Activated naive CD8-positive, alpha-beta T cell treated with anti-CD3 and anti-CD28 coated beads for 36 hours (primary cell): ENCODE measurements at regions not wholly inside any gene's neighbourhood (a gene's known extent, or its start where the extent isn't known, plus 50 kb on each side); places are given as distances from the start of the nearest gene placed in this dataset.

Experiments used
- DNase-seq: peaks from one replicate; pipeline ENCODE4 v3.0.0; 2021
- H3K27ac Mint-ChIP-seq: one replicate; pipeline ENCODE4 v1.8.0; 2022; ENCODE audit warnings: mild to moderate bottlenecking, moderate library complexity, mixed read lengths
- H3K27me3 Mint-ChIP-seq: one replicate; pipeline ENCODE4 v1.8.0; 2022; ENCODE audit warnings: mild to moderate bottlenecking, mixed read lengths
- H3K36me3 Mint-ChIP-seq: one replicate; pipeline ENCODE4 v1.8.0; 2021; ENCODE audit warnings: mild to moderate bottlenecking, mixed read lengths
- H3K4me1 Mint-ChIP-seq: one replicate; pipeline ENCODE4 v1.8.0; 2021; ENCODE audit warnings: mixed read lengths
- H3K4me3 Mint-ChIP-seq: one replicate; pipeline ENCODE4 v1.8.0; 2022; ENCODE audit warnings: mild to moderate bottlenecking, moderate library complexity, mixed read lengths
- H3K9me3 Mint-ChIP-seq: one replicate; pipeline ENCODE4 v1.8.0; 2022; ENCODE audit warnings: mixed read lengths

GRCh38 chr22:34296461-34296860 lies 376.2 kb upstream of the LARGE1 start:
- no peaks in the 10 kb centered on the region for H3K27me3 Mint-ChIP-seq

DNA sequence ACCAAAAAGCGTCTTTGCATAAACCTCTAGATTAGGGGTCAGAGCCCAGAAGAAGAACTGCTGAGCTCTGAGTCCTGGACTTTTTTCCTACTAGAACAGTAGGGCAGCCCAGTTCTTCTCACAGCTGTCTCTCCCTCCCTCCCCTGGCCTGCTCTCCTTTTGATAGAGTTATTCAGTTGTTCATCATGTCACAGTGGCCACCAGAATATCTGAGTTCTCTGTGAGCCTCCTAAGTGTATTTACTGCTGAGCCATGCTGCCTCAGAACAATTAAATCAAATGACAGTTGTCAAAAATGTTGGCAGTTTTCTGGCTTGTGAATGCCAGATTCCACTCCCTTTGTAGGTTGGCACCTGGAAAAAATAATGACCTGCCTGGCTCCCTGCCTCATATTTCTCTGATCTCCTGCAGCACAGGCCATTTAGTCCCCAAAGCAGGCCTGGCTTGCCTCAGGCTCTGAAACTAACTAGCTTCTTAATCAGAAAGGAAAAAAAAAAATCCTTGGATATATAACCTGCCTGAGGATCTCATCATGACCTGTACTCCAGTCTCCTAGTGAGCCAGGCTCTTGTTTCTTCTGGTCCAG lies 377.4 kb upstream of the LARGE1 start:
- no peak overlapping the region for H3K4me3 Mint-ChIP-seq
- H3K4me1 Mint-ChIP-seq = no peaks in the 10 kb centered on the region
- no peaks in the 10 kb centered on the region for H3K36me3 Mint-ChIP-seq
- no peak overlapping the region for H3K27ac Mint-ChIP-seq
- no peaks in the 10 kb centered on the region for H3K9me3 Mint-ChIP-seq
- DNase-seq = no peak
- no peaks in the 10 kb centered on the region for H3K27me3 Mint-ChIP-seq

More at GRCh38 chr22:34296461-34296860, 376.2 kb upstream of the LARGE1 start:
- Mint-ChIP-seq H3K9me3 (no peaks in the 10 kb centered on the region), H3K27ac (no peak overlapping the region), H3K4me1 (no peaks in the 10 kb centered on the region), H3K4me3 (no peak overlapping the region), H3K36me3 (no peaks in the 10 kb centered on the region)
- no peak for DNase-seq

DNA sequence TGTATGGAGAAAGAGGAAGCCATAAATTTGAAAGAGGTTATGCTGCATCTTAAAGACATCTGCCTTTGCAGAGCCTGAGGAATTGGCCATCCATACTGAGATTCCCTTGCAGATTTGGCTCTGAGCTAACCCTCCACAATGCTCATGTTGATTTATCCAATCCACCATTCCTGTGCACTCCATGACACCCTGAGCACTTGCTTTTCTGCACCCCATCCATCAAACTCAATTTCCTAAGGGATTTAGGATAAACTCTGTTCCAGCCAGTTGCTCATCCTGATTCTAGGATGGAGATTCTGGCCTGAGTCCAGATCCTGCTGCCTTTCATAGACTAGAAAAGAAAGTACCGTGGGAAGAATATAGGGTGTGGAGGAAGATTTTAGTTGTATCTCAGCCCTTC lies 379.2 kb upstream of the LARGE1 start:
- no peaks in the 10 kb centered on the region for H3K36me3 Mint-ChIP-seq
- no peak for DNase-seq
- H3K27me3 Mint-ChIP-seq = no peaks in the 10 kb centered on the region
- no peaks in the 10 kb centered on the region for H3K9me3 Mint-ChIP-seq
- H3K4me3 Mint-ChIP-seq = no peak overlapping the region
- H3K27ac Mint-ChIP-seq = no peak overlapping the region
- no peaks in the 10 kb centered on the region for H3K4me1 Mint-ChIP-seq

DNA sequence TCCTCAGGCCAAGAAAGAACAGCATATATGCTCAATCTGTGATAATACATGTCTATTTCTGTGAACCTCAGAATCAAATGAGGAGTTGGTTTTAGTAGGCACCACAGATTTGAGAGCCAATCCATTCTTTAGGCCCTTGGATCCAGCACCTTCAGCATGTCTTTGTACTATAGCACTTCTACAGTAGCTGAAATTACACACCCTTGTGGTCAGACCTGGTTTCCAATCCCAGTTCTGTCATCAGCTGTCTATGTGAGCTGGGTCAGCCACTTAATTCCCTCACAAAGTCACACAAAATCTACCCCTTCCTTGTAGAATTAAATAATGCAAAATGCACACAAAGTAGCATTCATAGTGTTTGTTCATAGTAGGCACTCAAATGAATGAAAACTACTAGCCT lies 381.3 kb upstream of the LARGE1 start:
- Mint-ChIP-seq H3K36me3 (no peaks in the 10 kb centered on the region), H3K27ac (no peak overlapping the region), H3K4me1 (no peaks in the 10 kb centered on the region), H3K27me3 (no peaks in the 10 kb centered on the region), H3K9me3 (no peaks in the 10 kb centered on the region), H3K4me3 (no peak overlapping the region)
- no peak for DNase-seq

DNA sequence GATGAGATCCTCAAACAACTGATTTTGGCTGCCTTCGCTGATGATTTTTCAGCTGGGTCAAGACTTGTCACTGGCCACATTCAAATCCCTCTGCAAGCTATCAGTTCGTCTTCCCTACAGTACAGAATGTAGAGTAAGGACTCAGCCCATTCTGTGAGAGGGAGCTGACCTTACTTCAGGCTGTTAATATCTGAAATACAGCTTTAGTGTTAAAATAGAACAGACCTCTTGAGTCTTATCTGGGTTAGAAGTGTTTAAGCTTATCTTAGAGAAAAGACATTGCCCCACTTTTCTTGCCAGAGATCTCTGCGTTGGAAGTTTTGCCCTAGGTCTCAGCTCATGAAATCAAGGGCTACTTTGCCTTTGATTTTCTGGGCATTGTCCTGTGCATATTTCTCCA lies 383.4 kb upstream of the LARGE1 start:
- no peak overlapping the region for H3K4me3 Mint-ChIP-seq
- no peak for DNase-seq
- no peaks in the 10 kb centered on the region for H3K36me3 Mint-ChIP-seq
- H3K27me3 Mint-ChIP-seq = no peaks in the 10 kb centered on the region
- peaks cover 2% of the 10 kb centered on the region for H3K9me3 Mint-ChIP-seq
- no peaks in the 10 kb centered on the region for H3K4me1 Mint-ChIP-seq
- no peak overlapping the region for H3K27ac Mint-ChIP-seq

- no peaks in the 10 kb centered on the region for H3K27me3 Mint-ChIP-seq
- H3K9me3 Mint-ChIP-seq = peaks cover 2% of the 10 kb centered on the region
- no peak overlapping the region for H3K27ac Mint-ChIP-seq
- H3K4me1 Mint-ChIP-seq = no peaks in the 10 kb centered on the region
- no peak for DNase-seq
- H3K36me3 Mint-ChIP-seq = no peaks in the 10 kb centered on the region
- no peak overlapping the region for H3K4me3 Mint-ChIP-seq
Measured at GRCh38 chr22:34306361-34306760, 386.1 kb upstream of the LARGE1 start.

GRCh38 chr22:34308101-34308500 lies 387.8 kb upstream of the LARGE1 start:
- H3K27me3 Mint-ChIP-seq = no peaks in the 10 kb centered on the region
- H3K4me3 Mint-ChIP-seq = no peak overlapping the region
- no peak overlapping the region for H3K27ac Mint-ChIP-seq
- H3K4me1 Mint-ChIP-seq = no peaks in the 10 kb centered on the region
- no peaks in the 10 kb centered on the region for H3K36me3 Mint-ChIP-seq
- DNase-seq = no peak
- peaks cover 2% of the 10 kb centered on the region for H3K9me3 Mint-ChIP-seq

GRCh38 chr22:34319346-34319745 lies 399.1 kb upstream of the LARGE1 start:
- H3K27me3 Mint-ChIP-seq = peaks cover 1% of the 10 kb centered on the region
- H3K4me3 Mint-ChIP-seq = no peak overlapping the region

DNA sequence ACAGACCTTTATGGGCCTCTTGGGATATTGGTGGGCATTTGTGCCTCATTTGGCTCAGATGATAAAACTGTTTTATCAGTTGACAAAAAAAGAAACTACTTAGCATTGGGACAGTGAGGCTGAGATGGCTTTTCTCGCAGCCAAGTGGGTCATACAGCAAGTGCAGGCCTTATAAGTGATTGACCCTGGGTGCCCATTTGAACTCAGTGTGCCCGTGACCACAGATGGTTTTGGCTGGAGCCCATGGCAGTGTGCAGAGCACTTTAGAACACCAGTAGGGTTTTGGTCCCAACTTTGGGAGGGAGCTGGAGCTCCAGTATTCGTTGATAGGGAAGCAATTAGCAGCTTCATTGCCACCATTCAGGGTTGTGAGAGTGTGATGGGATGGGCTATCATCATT lies 404.5 kb upstream of the LARGE1 start:
- no peak overlapping the region for H3K4me3 Mint-ChIP-seq
- H3K4me1 Mint-ChIP-seq = no peaks in the 10 kb centered on the region
- no peaks in the 10 kb centered on the region for H3K27me3 Mint-ChIP-seq
- H3K27ac Mint-ChIP-seq = no peak overlapping the region
- no peaks in the 10 kb centered on the region for H3K9me3 Mint-ChIP-seq
- DNase-seq = no peak
- no peaks in the 10 kb centered on the region for H3K36me3 Mint-ChIP-seq

More at GRCh38 chr22:34319346-34319745, 399.1 kb upstream of the LARGE1 start:
- Mint-ChIP-seq H3K27ac (no peak overlapping the region), H3K36me3 (no peaks in the 10 kb centered on the region), H3K9me3 (peaks cover 3% of the 10 kb centered on the region), H3K4me1 (no peaks in the 10 kb centered on the region)
- no peak for DNase-seq

- Mint-ChIP-seq H3K36me3 (no peaks in the 10 kb centered on the region), H3K4me3 (no peak overlapping the region), H3K27ac (no peak overlapping the region), H3K27me3 (no peaks in the 10 kb centered on the region), H3K9me3 (no peaks in the 10 kb centered on the region), H3K4me1 (no peaks in the 10 kb centered on the region)
- DNase-seq = no peak
Measured at GRCh38 chr22:34326901-34327300, 406.6 kb upstream of the LARGE1 start.

- no peak for DNase-seq
- Mint-ChIP-seq H3K27ac (no peak overlapping the region), H3K4me1 (no peaks in the 10 kb centered on the region), H3K27me3 (peaks cover 3% of the 10 kb centered on the region), H3K36me3 (no peaks in the 10 kb centered on the region), H3K4me3 (no peak overlapping the region), H3K9me3 (peaks cover 3% of the 10 kb centered on the region)
Measured at GRCh38 chr22:34330432-34330831, 410.2 kb upstream of the LARGE1 start.

DNA sequence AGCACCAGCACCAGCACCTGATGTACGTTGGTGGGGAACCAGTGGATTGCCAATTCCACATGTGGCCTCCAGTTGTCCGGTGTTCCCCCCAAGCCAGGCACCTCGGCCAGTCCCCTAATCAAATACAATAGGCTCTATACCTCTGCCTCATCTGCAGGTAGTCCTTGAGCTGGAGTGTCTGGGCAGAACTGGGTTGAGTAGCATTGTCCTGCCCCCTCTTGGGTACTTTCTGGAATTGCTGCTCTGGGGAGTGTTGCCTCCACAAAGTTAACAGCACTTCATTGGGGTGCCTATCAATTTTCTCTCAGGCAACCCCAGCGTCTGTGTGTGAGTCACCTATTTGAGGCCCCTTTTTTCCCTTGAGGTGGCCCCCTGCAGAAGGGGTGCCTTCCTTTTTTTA lies 413.0 kb upstream of the LARGE1 start:
- no peak for DNase-seq
- Mint-ChIP-seq H3K36me3 (no peaks in the 10 kb centered on the region), H3K4me3 (no peak overlapping the region)

GRCh38 chr22:34334893-34335292 lies 414.6 kb upstream of the LARGE1 start:
- no peak overlapping the region for H3K27ac Mint-ChIP-seq
- DNase-seq = no peak
- H3K4me1 Mint-ChIP-seq = no peaks in the 10 kb centered on the region
- peaks cover 11% of the 10 kb centered on the region for H3K9me3 Mint-ChIP-seq
- peaks cover 3% of the 10 kb centered on the region for H3K27me3 Mint-ChIP-seq
- no peak overlapping the region for H3K4me3 Mint-ChIP-seq
- no peaks in the 10 kb centered on the region for H3K36me3 Mint-ChIP-seq

More for the DNA sequence above, 413.0 kb upstream of the LARGE1 start:
- H3K4me1 Mint-ChIP-seq = no peaks in the 10 kb centered on the region
- H3K27ac Mint-ChIP-seq = no peak overlapping the region
- H3K27me3 Mint-ChIP-seq = peaks cover 3% of the 10 kb centered on the region
- peaks cover 11% of the 10 kb centered on the region for H3K9me3 Mint-ChIP-seq

DNA sequence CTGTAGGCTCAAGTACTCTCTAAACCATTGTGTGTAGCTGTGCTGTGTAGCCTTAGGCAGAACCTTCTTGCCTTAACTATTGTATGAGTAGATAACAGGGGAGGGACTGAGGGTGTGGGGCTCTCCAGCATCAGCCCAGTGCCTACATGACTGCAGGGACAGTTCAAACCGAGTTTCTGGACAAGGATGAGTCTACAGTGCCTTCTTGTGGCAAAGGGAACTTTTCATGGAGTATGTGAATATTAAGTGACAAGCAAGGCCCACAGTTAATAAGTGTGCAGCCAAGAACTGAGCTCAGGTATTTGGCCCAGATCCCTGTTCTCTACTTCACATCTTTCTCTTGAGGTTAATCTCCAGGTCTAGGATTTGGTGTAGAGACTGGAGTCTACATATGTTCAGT lies 424.4 kb upstream of the LARGE1 start:
- Mint-ChIP-seq H3K36me3 (no peaks in the 10 kb centered on the region), H3K9me3 (no peaks in the 10 kb centered on the region)

GRCh38 chr22:34354071-34354817 lies 434.0 kb upstream of the LARGE1 start:
- no peak for DNase-seq
- Mint-ChIP-seq H3K27me3 (peaks cover 3% of the 10 kb centered on the region), H3K27ac (no peak overlapping the region), H3K4me3 (no peak overlapping the region), H3K9me3 (no peaks in the 10 kb centered on the region), H3K36me3 (no peaks in the 10 kb centered on the region), H3K4me1 (no peaks in the 10 kb centered on the region)

More for the DNA sequence above, 424.4 kb upstream of the LARGE1 start:
- Mint-ChIP-seq H3K4me3 (no peak overlapping the region), H3K27ac (no peak overlapping the region), H3K4me1 (no peaks in the 10 kb centered on the region), H3K27me3 (peaks cover 17% of the 10 kb centered on the region)
- no peak for DNase-seq

DNA sequence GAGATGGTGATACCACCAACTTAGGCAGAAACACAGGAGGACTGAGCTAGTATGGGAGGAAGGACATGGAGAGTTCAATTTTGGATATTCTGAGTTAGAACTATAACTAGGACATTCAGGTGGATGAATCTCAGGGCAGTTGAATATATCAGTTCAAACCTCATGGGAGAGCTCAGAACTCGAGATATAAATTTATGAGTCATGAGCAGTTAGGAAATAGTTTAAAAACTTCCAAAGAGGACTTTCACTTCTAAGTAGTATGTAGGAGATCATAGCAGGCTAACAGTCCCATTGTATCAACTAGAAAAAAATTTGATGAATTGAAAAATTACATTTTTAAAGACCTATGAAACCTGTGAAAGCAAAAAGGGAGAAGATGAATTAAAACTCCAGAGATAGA lies 436.2 kb upstream of the LARGE1 start:
- no peaks in the 10 kb centered on the region for H3K9me3 Mint-ChIP-seq
- H3K27me3 Mint-ChIP-seq = peaks cover 3% of the 10 kb centered on the region
- no peak overlapping the region for H3K27ac Mint-ChIP-seq
- H3K4me3 Mint-ChIP-seq = no peak overlapping the region
- no peaks in the 10 kb centered on the region for H3K4me1 Mint-ChIP-seq
- DNase-seq = no peak
- H3K36me3 Mint-ChIP-seq = no peaks in the 10 kb centered on the region
